Upper lobe of right lung (tissue), 1 donor: ENCODE measurements at regions not wholly inside any gene's neighbourhood (a gene's known extent, or its start where the extent isn't known, plus 50 kb on each side); places are given as distances from the start of the nearest gene placed in this dataset.
A peak's percentile ranks its signal among the peaks of the same experiment; 100 is the strongest.
"Not testable (repeated sequence)": the region's sequence is repeated elsewhere in the genome, so short reads cannot be mapped to it uniquely, and the experiment has no call there.

ENCODE experiments used
- ATAC-seq: fragments of 200-7000 bp; cut with Tn5 transposase; one replicate; pipeline ENCODE4 v1.9.1; 2020; ENCODE audit warnings: mild to moderate bottlenecking, moderate library complexity
- DNase-seq: peaks from one replicate; pipeline ENCODE4 v3.0.0-alpha.2; 2020
- H3K27ac ChIP-seq: fragments of 200-600 bp; one replicate; pipeline ENCODE4 v1.8.0; 2022
- H3K27me3 ChIP-seq: fragments of 200-600 bp; one replicate; pipeline ENCODE4 v1.8.0; 2022; ENCODE audit warnings: mild to moderate bottlenecking
- H3K36me3 ChIP-seq: fragments of 200-600 bp; one replicate; pipeline ENCODE4 v1.8.0; 2022
- H3K4me1 ChIP-seq: fragments of 200-600 bp; one replicate; pipeline ENCODE4 v1.8.0; 2022
- H3K4me3 ChIP-seq: fragments of 200-600 bp; one replicate; pipeline ENCODE4 v1.8.0; 2022; ENCODE audit warnings: mild to moderate bottlenecking
- H3K9me3 ChIP-seq: fragments of 200-600 bp; one replicate; pipeline ENCODE4 v1.8.0; 2022
- intact Hi-C: fragments of 100-400 bp; cut with DNase I; formaldehyde crosslinking; loops from one replicate; pipeline ENCODE4 v1.11.0; 2022
- TF ChIP-seq, protein P1 (sequence below): fragments of 200-600 bp; IDR thresholded peaks from one replicate; pipeline ENCODE4 v1.8.0; 2022; ENCODE audit warnings: antibody characterized with exemption
- donor health status: DM: no; HTN: yes; CAD: no; lungs with severe emphysema.

- intact Hi-C loops = no loop called here
- no peak overlapping the region for H3K27ac ChIP-seq
- TF ChIP-seq, protein P1, sequence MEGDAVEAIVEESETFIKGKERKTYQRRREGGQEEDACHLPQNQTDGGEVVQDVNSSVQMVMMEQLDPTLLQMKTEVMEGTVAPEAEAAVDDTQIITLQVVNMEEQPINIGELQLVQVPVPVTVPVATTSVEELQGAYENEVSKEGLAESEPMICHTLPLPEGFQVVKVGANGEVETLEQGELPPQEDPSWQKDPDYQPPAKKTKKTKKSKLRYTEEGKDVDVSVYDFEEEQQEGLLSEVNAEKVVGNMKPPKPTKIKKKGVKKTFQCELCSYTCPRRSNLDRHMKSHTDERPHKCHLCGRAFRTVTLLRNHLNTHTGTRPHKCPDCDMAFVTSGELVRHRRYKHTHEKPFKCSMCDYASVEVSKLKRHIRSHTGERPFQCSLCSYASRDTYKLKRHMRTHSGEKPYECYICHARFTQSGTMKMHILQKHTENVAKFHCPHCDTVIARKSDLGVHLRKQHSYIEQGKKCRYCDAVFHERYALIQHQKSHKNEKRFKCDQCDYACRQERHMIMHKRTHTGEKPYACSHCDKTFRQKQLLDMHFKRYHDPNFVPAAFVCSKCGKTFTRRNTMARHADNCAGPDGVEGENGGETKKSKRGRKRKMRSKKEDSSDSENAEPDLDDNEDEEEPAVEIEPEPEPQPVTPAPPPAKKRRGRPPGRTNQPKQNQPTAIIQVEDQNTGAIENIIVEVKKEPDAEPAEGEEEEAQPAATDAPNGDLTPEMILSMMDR = no peak
- no peaks in the 10 kb centered on the region for H3K4me1 ChIP-seq
- DNase-seq (no peak), ATAC-seq (peak; percentile 38)
- no peaks in the 10 kb centered on the region for H3K9me3 ChIP-seq
- H3K4me3 ChIP-seq = no peak overlapping the region
- H3K27me3 ChIP-seq = no peaks in the 10 kb centered on the region
- no peaks in the 10 kb centered on the region for H3K36me3 ChIP-seq
Measured at GRCh38 chr3:112755845-112756613, 90.6 kb downstream of the CD200R1L start.

- H3K4me3 ChIP-seq, intact Hi-C loops: not testable (repeated sequence)
Measured at GRCh38 chr3:112755046-112755445, 91.6 kb downstream of the CD200R1L start.

GRCh38 chr3:112751564-112752512, 94.8 kb downstream of the CD200R1L start:
- no peaks in the 10 kb centered on the region for H3K27me3 ChIP-seq
- no peaks in the 10 kb centered on the region for H3K36me3 ChIP-seq
- intact Hi-C loops = no loop called here
- H3K9me3 ChIP-seq = no peaks in the 10 kb centered on the region
- ATAC-seq = no peak
- H3K4me1 ChIP-seq = no peaks in the 10 kb centered on the region
- no peak overlapping the region for H3K27ac ChIP-seq
- no peak for DNase-seq
- no peak overlapping the region for H3K4me3 ChIP-seq
- TF ChIP-seq, protein P1 = no peak

More at GRCh38 chr3:112755046-112755445, 91.6 kb downstream of the CD200R1L start:
- H3K27ac ChIP-seq, H3K36me3 ChIP-seq, ATAC-seq, H3K27me3 ChIP-seq, DNase-seq, H3K4me1 ChIP-seq, H3K9me3 ChIP-seq: not testable (repeated sequence)

DNA sequence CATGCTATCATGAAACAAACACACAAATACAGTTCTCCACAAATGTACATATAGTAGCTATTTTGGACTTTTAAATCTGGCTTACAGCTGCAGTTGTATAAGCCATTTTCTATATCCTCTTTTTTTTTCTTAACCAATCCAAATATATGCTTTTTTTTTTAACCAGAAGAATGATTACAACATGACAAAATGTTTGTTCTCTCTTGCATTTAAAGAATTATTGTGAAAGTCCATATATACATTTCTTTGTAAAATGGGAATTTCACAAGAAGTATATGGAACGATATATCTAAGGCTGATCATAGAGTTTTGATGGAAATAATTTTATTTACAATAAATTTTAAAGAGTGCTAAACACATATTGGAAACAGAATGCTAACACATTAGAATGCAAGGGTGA, 95.6 kb downstream of the CD200R1L start:
- Histone ChIP-seq H3K4me1 (no peaks in the 10 kb centered on the region), H3K27ac (no peak overlapping the region), H3K4me3 (no peak overlapping the region), H3K27me3 (no peaks in the 10 kb centered on the region), H3K9me3 (no peaks in the 10 kb centered on the region), H3K36me3 (no peaks in the 10 kb centered on the region)
- intact Hi-C loops = no loop called here
- TF ChIP-seq, protein P1 = no peak
- DNase-seq (no peak), ATAC-seq (no peak)

DNA sequence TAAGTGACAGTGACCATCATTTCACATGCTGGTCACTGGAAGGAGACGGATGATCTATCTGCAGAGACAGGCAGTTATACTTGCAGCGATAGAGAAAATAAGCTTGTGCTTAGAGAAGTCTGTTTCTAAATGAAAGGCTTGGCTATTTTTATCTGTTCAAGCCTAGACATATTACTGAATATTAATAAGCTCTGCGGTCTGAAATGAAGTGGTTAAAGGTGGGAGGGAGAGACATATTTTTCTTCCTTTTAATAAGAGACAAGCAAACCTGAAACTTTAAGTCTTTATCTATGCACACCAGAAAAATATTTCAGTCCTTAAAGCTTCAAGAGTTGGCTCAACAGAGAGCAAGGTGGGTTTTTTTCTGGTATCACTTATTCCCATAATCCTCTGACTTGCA, 99.0 kb downstream of the CD200R1L start:
- TF ChIP-seq, protein P1 = no peak
- ATAC-seq (no peak), DNase-seq (no peak)
- intact Hi-C loops = no loop called here
- H3K4me1 ChIP-seq = no peaks in the 10 kb centered on the region
- H3K27ac ChIP-seq = no peak overlapping the region
- H3K9me3 ChIP-seq = no peaks in the 10 kb centered on the region
- no peaks in the 10 kb centered on the region for H3K36me3 ChIP-seq
- H3K4me3 ChIP-seq = no peak overlapping the region
- H3K27me3 ChIP-seq = no peaks in the 10 kb centered on the region
